HepG2 (cell line): ENCODE measurements at regions not wholly inside any gene's neighbourhood (a gene's known extent, or its start where the extent isn't known, plus 50 kb on each side); places are given as distances from the start of the nearest gene placed in this dataset.

Experiments
- ATAC-seq: fragments of 200-7000 bp; cut with Tn5 transposase; 3 replicates; pipeline ENCODE4 v1.9.1; 2020; ENCODE audit warnings: mild to moderate bottlenecking, moderate library complexity
- BruUV-seq: library from RNA; stranded (reverse); fragments of 400-500 nt; replicated peaks from 2 replicates; lab custom pipeline; 2021; lab: Mats Ljungman, UMichigan
- CTCF ChIA-PET: fragments of 300-600 bp; formaldehyde crosslinking; extraction: SDS; loops from one replicate; lab custom pipeline; 2021; ENCODE audit warnings: low total read pairs, inconsistent platforms, low intra/inter-chr PET ratio; lab: Yijun Ruan, JAX
- POLR2A ChIA-PET: fragments of 350-600 bp; sonication (Branson Sonifier 250); formaldehyde crosslinking; loops from one replicate; lab custom pipeline; 2020; ENCODE audit warnings: antibody characterized with exemption, inconsistent platforms; lab: Yijun Ruan, JAX
- DNase-seq: peaks from one replicate; pipeline ENCODE4 v3.0.0-alpha.2; 2015; ENCODE audit warnings: low spot score
- FAIRE-seq: peaks from 3 replicates; lab custom pipeline; 2011; peaks lifted over from hg19 to GRCh38; lab: Jason Lieb, UNC
- H2AFZ ChIP-seq: one replicate; pipeline ENCODE4 v1.6.1; 2011; ENCODE audit warnings: low read length, inconsistent platforms
- H3K27ac ChIP-seq: fragments of 300-600 bp; 3 replicates; pipeline ENCODE4 v1.8.0; 2011; ENCODE audit warnings: mixed run types, mild to moderate bottlenecking, mixed read lengths, low read length, inconsistent platforms; ENCODE audit not compliant: insufficient read depth; ENCODE audit errors: extremely low read length
- H3K27me3 ChIP-seq, 2 experiments: fragments of 200-600 bp in 1 of 2; 2 replicates in 1 of 2; 3 replicates in 1 of 2; pipeline versions ENCODE4 v1.6.0 to v1.8.0; 2011; ENCODE audit warnings: low read length in 2 of 2, mild to moderate bottlenecking in 2 of 2, moderate library complexity in 2 of 2, inconsistent platforms in 1 of 2; ENCODE audit not compliant: insufficient read depth in 2 of 2, control insufficient read depth in 1 of 2
- H3K36me3 ChIP-seq, 2 experiments: fragments of 200-600 bp in 1 of 2; replicated peaks in 1 of 2; 2 replicates in 1 of 2; 3 replicates in 1 of 2; pipeline versions ENCODE4 v1.5.1 to v1.8.0; 2011; ENCODE audit warnings: low read length in 2 of 2, inconsistent platforms in 1 of 2; ENCODE audit not compliant: insufficient read depth in 2 of 2, control insufficient read depth in 1 of 2
- H3K4me1 ChIP-seq: 2 replicates; pipeline ENCODE4 v1.5.1; 2012; ENCODE audit warnings: low read length, inconsistent platforms; ENCODE audit not compliant: insufficient read depth
- H3K4me2 ChIP-seq: 2 replicates; pipeline ENCODE4 v1.6.0; 2011; ENCODE audit warnings: low read depth, low read length, inconsistent platforms
- H3K4me3 ChIP-seq, 3 experiments: fragments of 200-600 bp in 1 of 3; sonication (generic), shearing (Covaris generic) in 1 of 3; replicated peaks in 1 of 3; 2 replicates each; pipeline ENCODE4 v1.5.1; 2011 to 2016; ENCODE audit warnings: low read length in 3 of 3, inconsistent platforms in 2 of 3, low read depth in 2 of 3, mild to moderate bottlenecking in 2 of 3, control low read depth in 1 of 3, mixed read lengths in 1 of 3; ENCODE audit not compliant: insufficient read depth in 1 of 3
- H3K79me2 ChIP-seq: one replicate; pipeline ENCODE4 v1.6.1; 2011; ENCODE audit warnings: low read length, inconsistent platforms; ENCODE audit not compliant: insufficient read depth
- H3K9ac ChIP-seq: 2 replicates; pipeline ENCODE4 v1.6.0; 2011; ENCODE audit warnings: mild to moderate bottlenecking, low read depth, low read length, inconsistent platforms; ENCODE audit not compliant: insufficient read depth
- H3K9me3 ChIP-seq: 2 replicates; pipeline ENCODE4 v1.5.1; 2012; ENCODE audit warnings: mild to moderate bottlenecking, low read length
- H4K20me1 ChIP-seq: 2 replicates; pipeline ENCODE4 v1.6.0; 2011; ENCODE audit warnings: inconsistent platforms, mild to moderate bottlenecking, low read length, moderate library complexity; ENCODE audit not compliant: insufficient read depth
- ARNTL ChIP-seq: sonication (generic); formaldehyde crosslinking; IDR thresholded peaks from 2 replicates; pipeline ENCODE4 v1.4.0; 2020; ENCODE audit warnings: mild to moderate bottlenecking, missing genetic modification reagents
- ELF1 ChIP-seq: sonication (generic); formaldehyde crosslinking; IDR thresholded peaks from 2 replicates; pipeline ENCODE4 v1.4.0; 2020; ENCODE audit warnings: missing genetic modification reagents
- FOXO1 ChIP-seq: sonication (generic); formaldehyde crosslinking; IDR thresholded peaks from 2 replicates; pipeline ENCODE4 v1.4.0; 2020; ENCODE audit warnings: missing genetic modification reagents
- ZNF10 ChIP-seq: sonication (generic); formaldehyde crosslinking; IDR thresholded peaks from 2 replicates; pipeline ENCODE4 v1.4.0; 2020; ENCODE audit warnings: mild to moderate bottlenecking, low read depth, missing genetic modification reagents, borderline replicate concordance
- WGBS: methylation state at CpG from one replicate; pipeline ENCODE4 v1.1.6; 2017; ENCODE audit warnings: low lambda C conversion rate; 5-methylcytosine and 5-hydroxymethylcytosine counted together
- in situ Hi-C: cut with HindIII; loops from 2 replicates; pipeline ENCODE4 v1.10.0; 2017; ENCODE audit warnings: low pct_unique_long_range_greater_than_20kb; ENCODE audit not compliant: extremely low pct_ligation_motif_present
- intact Hi-C: fragments of 100-400 bp; cut with micrococcal nuclease; formaldehyde crosslinking; loops from one replicate; pipeline ENCODE4 v1.10.0; 2022; ENCODE audit not compliant: unreplicated experiment
- TF ChIP-seq, protein P1 (sequence below), 2 experiments: IDR thresholded peaks; 2 replicates each; pipeline ENCODE4 v1.6.1; 2011 to 2012; ENCODE audit warnings: low read length in 2 of 2, borderline replicate concordance in 1 of 2, low read depth in 1 of 2, mild to moderate bottlenecking in 1 of 2, moderate library complexity in 1 of 2
- TF ChIP-seq, protein P2 (sequence below): sonication (generic); formaldehyde crosslinking; IDR thresholded peaks from 2 replicates; pipeline ENCODE4 v1.4.0; 2020; ENCODE audit warnings: missing genetic modification reagents
- TF ChIP-seq, protein P3 (sequence below): sonication (generic); formaldehyde crosslinking; IDR thresholded peaks from 2 replicates; pipeline ENCODE4 v1.8.0; 2023; ENCODE audit warnings: mild to moderate bottlenecking, missing genetic modification reagents
- TF ChIP-seq, protein P4 (sequence below): sonication (generic); formaldehyde crosslinking; IDR thresholded peaks from 2 replicates; pipeline ENCODE4 v1.4.0; 2020; ENCODE audit warnings: missing genetic modification reagents, borderline replicate concordance
- TF ChIP-seq, protein P5 (sequence below): sonication (generic); formaldehyde crosslinking; IDR thresholded peaks from 2 replicates; pipeline ENCODE4 v1.8.0; 2022; ENCODE audit warnings: mild to moderate bottlenecking, missing genetic modification reagents
- TF ChIP-seq, protein P6 (sequence below): sonication (generic); formaldehyde crosslinking; IDR thresholded peaks from 2 replicates; pipeline ENCODE4 v1.5.1; 2020; ENCODE audit warnings: mild to moderate bottlenecking, missing genetic modification reagents, moderate library complexity

DNA sequence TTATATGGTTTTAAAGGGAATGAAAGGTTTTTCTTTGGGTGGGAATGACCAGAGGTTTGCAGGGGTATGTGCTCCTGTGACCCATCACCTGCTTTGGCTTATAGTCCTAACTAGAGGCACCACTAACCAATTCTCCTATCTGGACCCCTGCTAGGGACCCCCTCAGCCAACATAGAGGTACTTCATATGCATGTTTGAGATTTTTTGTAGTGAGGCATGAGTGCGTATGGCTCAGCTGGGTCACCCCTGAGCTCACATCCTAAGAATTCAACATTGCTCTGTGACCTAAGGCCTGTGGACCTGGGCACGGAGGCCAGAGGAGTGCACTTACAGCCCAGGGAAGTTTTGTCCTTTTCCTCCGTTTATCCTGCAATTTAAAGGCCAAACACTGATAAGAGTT lies 68.4 kb upstream of the EEF1E1 start (continued):
- TF ChIP-seq, protein P1, sequence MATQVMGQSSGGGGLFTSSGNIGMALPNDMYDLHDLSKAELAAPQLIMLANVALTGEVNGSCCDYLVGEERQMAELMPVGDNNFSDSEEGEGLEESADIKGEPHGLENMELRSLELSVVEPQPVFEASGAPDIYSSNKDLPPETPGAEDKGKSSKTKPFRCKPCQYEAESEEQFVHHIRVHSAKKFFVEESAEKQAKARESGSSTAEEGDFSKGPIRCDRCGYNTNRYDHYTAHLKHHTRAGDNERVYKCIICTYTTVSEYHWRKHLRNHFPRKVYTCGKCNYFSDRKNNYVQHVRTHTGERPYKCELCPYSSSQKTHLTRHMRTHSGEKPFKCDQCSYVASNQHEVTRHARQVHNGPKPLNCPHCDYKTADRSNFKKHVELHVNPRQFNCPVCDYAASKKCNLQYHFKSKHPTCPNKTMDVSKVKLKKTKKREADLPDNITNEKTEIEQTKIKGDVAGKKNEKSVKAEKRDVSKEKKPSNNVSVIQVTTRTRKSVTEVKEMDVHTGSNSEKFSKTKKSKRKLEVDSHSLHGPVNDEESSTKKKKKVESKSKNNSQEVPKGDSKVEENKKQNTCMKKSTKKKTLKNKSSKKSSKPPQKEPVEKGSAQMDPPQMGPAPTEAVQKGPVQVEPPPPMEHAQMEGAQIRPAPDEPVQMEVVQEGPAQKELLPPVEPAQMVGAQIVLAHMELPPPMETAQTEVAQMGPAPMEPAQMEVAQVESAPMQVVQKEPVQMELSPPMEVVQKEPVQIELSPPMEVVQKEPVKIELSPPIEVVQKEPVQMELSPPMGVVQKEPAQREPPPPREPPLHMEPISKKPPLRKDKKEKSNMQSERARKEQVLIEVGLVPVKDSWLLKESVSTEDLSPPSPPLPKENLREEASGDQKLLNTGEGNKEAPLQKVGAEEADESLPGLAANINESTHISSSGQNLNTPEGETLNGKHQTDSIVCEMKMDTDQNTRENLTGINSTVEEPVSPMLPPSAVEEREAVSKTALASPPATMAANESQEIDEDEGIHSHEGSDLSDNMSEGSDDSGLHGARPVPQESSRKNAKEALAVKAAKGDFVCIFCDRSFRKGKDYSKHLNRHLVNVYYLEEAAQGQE (IDR thresholded peaks at IDR 0.05; ENCODE audit: borderline replicate concordance in 1 of 2, low read depth in 1 of 2, low read length in 2 of 2): no peak

DNA sequence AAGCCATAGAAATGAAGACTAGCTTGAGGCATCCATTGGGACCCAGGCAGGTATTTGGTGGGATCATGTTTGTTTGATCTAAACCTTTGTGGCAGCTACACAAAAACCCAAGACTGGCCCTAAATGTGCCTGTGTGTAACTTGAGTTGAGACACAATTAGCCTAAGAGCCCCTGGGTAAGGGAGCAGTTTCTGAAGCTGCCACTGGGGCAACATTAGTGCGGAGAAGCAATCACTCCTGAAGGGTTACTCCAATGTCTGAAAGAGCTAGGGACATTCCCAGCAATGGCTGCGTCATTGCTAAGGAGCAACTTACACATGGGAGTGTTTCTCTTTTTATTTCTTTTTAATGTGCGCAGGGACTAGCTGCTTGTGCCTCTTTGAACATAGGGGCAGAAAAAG lies 67.9 kb upstream of the EEF1E1 start:
- no peaks in the 10 kb centered on the region for H3K9me3 ChIP-seq
- H3K9ac ChIP-seq: no peak overlapping the region
- H3K4me3 ChIP-seq: no peak overlapping the region
- no peaks in the 10 kb centered on the region for H3K36me3 ChIP-seq
- in situ Hi-C loops: no loop called here
- FAIRE-seq (peak; percentile 59), ATAC-seq (peak; percentile 81), DNase-seq (no peak)
- H3K79me2 ChIP-seq: no peaks in the 10 kb centered on the region
- no TSS peak for BruUV-seq
- ChIA-PET CTCF (no interaction called here), POLR2A (no interaction called here)
- H3K27ac ChIP-seq: no peak overlapping the region
- peaks cover 12% of the 10 kb centered on the region for H3K4me1 ChIP-seq
- H3K27me3 ChIP-seq: no peaks in the 10 kb centered on the region
- no peak overlapping the region for H2AFZ ChIP-seq
- 80% methylated on average over 3 of the region's 3 CpGs for WGBS
- no peaks in the 10 kb centered on the region for H4K20me1 ChIP-seq
- intact Hi-C loops: no loop called here
- H3K4me2 ChIP-seq: no peak overlapping the region
- TF ChIP-seq, protein P2, sequence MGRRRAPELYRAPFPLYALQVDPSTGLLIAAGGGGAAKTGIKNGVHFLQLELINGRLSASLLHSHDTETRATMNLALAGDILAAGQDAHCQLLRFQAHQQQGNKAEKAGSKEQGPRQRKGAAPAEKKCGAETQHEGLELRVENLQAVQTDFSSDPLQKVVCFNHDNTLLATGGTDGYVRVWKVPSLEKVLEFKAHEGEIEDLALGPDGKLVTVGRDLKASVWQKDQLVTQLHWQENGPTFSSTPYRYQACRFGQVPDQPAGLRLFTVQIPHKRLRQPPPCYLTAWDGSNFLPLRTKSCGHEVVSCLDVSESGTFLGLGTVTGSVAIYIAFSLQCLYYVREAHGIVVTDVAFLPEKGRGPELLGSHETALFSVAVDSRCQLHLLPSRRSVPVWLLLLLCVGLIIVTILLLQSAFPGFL: no peak
- TF ChIP-seq ARNTL (no peak), ZNF10 (no peak), FOXO1 (CRISPR knock-in tag) (no peak), ELF1 (CRISPR knock-in tag) (no peak)
- TF ChIP-seq, protein P3, sequence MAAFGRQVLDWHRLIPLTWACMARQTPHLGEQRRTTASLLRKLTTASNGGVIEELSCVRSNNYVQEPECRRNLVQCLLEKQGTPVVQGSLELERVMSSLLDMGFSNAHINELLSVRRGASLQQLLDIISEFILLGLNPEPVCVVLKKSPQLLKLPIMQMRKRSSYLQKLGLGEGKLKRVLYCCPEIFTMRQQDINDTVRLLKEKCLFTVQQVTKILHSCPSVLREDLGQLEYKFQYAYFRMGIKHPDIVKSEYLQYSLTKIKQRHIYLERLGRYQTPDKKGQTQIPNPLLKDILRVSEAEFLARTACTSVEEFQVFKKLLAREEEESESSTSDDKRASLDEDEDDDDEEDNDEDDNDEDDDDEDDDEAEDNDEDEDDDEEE: no peak
- TF ChIP-seq, protein P4, sequence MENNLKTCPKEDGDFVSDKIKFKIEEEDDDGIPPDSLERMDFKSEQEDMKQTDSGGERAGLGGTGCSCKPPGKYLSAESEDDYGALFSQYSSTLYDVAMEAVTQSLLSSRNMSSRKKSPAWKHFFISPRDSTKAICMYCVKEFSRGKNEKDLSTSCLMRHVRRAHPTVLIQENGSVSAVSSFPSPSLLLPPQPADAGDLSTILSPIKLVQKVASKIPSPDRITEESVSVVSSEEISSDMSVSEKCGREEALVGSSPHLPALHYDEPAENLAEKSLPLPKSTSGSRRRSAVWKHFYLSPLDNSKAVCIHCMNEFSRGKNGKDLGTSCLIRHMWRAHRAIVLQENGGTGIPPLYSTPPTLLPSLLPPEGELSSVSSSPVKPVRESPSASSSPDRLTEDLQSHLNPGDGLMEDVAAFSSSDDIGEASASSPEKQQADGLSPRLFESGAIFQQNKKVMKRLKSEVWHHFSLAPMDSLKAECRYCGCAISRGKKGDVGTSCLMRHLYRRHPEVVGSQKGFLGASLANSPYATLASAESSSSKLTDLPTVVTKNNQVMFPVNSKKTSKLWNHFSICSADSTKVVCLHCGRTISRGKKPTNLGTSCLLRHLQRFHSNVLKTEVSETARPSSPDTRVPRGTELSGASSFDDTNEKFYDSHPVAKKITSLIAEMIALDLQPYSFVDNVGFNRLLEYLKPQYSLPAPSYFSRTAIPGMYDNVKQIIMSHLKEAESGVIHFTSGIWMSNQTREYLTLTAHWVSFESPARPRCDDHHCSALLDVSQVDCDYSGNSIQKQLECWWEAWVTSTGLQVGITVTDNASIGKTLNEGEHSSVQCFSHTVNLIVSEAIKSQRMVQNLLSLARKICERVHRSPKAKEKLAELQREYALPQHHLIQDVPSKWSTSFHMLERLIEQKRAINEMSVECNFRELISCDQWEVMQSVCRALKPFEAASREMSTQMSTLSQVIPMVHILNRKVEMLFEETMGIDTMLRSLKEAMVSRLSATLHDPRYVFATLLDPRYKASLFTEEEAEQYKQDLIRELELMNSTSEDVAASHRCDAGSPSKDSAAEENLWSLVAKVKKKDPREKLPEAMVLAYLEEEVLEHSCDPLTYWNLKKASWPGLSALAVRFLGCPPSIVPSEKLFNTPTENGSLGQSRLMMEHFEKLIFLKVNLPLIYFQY (CRISPR knock-in tag): no peak
- TF ChIP-seq, protein P5, sequence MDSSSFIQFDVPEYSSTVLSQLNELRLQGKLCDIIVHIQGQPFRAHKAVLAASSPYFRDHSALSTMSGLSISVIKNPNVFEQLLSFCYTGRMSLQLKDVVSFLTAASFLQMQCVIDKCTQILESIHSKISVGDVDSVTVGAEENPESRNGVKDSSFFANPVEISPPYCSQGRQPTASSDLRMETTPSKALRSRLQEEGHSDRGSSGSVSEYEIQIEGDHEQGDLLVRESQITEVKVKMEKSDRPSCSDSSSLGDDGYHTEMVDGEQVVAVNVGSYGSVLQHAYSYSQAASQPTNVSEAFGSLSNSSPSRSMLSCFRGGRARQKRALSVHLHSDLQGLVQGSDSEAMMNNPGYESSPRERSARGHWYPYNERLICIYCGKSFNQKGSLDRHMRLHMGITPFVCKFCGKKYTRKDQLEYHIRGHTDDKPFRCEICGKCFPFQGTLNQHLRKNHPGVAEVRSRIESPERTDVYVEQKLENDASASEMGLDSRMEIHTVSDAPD (CRISPR knock-in tag): no peak
- TF ChIP-seq, protein P6, sequence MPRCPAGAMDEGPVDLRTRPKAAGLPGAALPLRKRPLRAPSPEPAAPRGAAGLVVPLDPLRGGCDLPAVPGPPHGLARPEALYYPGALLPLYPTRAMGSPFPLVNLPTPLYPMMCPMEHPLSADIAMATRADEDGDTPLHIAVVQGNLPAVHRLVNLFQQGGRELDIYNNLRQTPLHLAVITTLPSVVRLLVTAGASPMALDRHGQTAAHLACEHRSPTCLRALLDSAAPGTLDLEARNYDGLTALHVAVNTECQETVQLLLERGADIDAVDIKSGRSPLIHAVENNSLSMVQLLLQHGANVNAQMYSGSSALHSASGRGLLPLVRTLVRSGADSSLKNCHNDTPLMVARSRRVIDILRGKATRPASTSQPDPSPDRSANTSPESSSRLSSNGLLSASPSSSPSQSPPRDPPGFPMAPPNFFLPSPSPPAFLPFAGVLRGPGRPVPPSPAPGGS (CRISPR knock-in tag): no peak
